HG02759 (cell line): ENCODE measurements at regions not wholly inside any gene's neighbourhood (a gene's known extent, or its start where the extent isn't known, plus 50 kb on each side); places are given as distances from the start of the nearest gene placed in this dataset.
"Not testable (repeated sequence)": the region's sequence is repeated elsewhere in the genome, so short reads cannot be mapped to it uniquely, and the experiment has no call there.

Experiments used
- ATAC-seq: cut with Tn5 transposase; IDR thresholded peaks from one replicate; pipeline ENCODE4 v1.9.1; 2021; ENCODE audit warnings: mild to moderate bottlenecking, moderate library complexity; ENCODE audit not compliant: unreplicated experiment

DNA sequence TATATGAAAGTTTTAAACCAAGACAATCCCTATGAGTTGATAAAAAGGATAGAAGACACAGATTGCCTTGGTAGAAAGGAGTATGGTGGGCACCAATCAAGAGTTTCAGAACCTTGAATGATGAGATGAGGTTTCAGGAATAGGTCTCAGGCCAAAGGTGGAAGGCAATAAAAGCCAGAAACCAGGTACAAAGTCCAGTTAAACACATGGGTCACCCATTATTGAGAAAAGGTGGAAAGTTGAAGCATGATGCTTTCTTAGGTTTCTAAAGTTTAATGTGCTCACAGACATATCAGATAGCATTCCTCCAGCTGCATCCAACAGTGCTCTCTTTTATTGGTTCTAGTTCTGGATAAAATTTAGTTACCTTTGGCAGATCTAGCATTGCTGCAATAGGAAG is 950.8 kb upstream of the SOX9 start:
- ATAC-seq: no peak

- ATAC-seq: no peak
Observed at GRCh38 chr17:71171270-71171669, 949.5 kb upstream of the SOX9 start.

- no peak for ATAC-seq
Observed at GRCh38 chr17:71173991-71174390, 946.8 kb upstream of the SOX9 start.

GRCh38 chr17:71176331-71176730 is 944.5 kb upstream of the SOX9 start:
- ATAC-seq: no peak

- no peak for ATAC-seq
Observed at GRCh38 chr17:71176928-71177443, 943.8 kb upstream of the SOX9 start.

DNA sequence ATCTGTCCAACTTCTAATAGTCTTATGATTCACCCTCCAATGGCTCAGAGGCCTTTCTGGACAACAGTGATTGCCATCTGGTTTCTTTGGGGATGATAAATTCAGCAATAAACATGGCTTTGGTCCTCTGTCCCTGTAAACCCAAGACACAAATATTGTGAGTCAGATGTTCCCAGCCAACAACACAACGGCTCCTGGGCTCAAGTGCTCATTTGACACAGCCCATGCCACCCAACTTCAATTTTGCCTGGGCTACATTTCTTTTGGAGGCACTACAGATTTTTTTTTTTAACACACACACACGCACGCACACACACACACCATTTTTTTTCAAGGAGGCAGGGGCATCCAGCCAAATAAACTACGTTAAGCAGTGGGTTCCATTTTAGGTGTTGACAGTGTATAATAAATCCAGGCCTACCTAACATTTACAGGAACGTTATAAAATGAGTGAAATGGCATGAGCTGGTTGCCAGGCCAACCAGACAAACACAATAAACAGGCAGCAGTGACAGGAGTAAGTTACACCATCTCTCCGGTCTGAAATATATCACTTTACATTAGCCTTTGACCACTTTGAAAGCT is 939.9 kb upstream of the SOX9 start:
- no peak for ATAC-seq

DNA sequence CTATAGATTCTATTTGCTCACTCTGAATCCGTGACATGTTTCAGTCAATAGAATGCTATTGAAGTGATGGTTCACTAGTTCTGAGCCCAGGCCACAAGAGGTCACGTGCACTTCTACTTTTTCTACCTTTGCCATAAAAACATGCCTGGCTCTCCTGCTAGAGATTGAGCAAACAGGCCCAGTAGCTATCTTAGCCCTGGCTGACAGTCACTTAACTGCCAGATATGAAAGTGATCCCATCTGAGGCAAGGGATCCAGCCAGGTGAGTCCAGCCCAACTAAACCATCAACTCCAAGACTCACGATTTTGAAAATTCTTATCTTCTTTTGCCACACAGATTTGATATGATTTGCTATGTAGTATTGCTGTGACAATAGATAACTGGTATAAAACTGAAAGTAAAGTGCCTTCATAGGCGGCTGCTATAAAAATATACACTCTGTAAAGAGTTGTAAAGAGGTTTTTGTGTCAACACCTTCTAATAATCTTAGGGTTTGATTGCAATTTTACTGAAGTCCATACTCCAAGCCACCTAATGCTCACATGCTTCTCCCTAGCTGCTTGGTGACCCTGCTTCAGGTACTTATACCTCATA is 937.7 kb upstream of the SOX9 start:
- ATAC-seq: no peak

DNA sequence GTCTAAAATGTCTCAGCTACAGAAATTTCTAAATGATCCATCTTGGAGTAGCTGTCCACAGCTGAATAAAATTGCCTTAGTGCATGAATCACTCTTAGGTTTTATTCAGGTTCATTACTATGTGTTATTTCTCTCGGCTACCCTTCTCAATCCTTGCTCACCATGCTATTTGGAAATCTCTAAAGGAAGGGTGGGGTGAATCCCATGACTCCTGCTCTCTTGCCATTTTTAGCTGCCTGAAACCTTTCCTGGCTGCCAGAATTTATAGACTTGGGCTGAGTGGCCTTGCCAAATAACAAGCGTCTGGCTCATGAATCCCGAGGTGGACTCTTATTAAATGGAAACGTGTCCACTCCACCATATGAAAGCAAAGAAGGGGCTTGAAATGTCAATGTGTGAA is 936.1 kb upstream of the SOX9 start:
- no peak for ATAC-seq

DNA sequence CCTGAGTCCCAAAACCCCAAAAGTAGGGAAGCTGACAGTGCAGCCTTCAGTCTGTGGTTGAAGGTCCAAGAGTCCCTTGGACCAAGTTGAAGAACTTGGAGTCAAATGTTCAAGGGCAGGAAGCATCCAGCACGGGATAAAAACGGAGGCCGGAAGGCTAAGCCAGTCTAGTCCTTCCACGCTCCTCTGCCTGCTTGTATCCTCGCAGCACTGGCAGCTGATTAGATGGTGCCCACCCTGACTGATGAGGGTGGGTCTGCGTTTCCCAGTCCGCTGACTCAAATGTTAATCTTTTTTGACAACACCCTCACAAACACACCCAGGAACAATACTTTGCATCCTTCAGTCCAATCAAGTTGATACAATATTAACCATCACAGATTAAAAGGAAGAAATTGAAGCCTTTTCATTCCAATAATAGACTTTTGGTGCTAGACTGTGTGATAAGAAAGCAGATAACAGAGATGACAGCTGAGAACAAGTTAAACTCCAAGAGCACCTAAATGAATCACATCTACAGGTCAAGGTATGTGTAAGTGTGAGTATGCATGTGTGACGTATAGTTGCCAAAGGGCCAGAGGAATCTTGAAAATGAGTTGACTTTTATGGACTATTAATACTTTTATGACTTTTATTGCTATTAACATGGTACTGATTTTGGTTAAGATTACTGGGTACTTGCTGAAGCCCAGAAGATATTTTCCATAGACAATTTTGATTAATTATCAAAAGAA is 933.5 kb upstream of the SOX9 start:
- ATAC-seq: no peak

DNA sequence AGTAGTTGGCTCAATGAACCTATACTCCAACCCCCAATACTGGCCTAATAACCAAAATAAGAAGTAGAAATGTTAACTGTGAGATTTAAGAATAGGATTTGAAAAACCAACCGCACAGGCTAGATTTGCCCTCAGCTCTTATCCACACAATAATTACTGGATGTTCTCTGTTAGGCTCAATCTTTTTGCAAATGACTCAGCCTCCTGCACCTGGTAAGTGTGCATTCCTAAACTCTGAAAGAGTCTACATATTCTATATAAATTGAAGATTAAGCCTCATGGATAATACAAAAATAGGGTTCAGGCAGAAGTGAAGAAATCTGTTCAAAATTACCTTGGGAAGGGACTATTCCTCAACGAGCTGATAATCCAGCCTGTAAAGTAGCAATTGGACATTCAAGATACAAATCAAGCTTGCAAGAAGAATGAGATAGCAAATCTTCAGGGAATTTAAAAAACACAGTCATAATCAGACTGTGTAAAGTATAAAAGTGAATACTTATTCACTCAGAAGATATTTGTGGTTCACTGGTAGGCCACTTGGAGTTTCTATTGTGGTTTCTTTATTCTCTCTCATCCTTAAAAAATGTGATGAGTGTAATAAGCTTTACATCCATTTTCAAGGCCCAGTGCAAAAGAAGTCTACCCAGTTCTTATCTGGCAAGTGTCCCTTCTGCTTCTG is 931.9 kb upstream of the SOX9 start:
- ATAC-seq: no peak

DNA sequence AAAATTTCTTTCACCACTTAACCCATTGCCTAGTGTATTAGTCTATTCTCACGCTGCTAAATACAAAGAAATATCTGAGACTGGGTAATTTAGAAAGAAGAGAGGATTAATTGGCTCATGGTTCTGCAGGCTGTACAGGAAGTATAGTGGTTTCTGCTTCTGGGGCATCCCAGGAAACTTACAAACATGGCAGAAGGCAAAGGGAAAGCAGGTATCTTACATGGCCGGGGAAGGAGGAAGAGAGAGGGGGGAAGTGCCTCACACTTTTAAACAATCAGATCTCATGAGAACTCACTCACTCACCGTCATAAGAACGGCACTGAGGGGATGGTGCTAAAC is 931.4 kb upstream of the SOX9 start:
- no peak for ATAC-seq

DNA sequence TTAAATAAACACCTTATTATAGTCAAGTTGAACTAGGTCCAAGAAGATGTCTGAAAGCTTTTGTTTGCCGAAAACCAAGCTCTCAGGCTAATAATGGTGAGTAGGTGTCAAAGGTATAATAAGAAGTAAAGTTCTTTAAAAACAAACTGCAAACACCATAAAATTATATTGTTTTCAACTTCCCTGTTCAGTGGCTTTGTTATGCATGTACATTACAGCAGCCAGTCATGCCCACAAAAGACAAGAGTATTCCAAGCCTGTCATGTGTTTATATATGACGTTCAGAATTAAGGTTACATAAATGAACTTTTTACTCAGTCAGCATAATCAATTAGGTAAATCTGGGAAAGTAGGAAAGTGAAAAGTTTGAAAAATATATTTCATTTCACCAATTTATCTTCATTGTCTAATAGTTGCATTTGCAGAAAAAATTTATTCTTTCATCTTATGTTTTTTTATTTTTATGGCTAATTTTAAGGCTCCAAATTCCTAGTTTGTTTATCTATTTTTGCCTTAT is 928.7 kb upstream of the SOX9 start:
- no peak for ATAC-seq

DNA sequence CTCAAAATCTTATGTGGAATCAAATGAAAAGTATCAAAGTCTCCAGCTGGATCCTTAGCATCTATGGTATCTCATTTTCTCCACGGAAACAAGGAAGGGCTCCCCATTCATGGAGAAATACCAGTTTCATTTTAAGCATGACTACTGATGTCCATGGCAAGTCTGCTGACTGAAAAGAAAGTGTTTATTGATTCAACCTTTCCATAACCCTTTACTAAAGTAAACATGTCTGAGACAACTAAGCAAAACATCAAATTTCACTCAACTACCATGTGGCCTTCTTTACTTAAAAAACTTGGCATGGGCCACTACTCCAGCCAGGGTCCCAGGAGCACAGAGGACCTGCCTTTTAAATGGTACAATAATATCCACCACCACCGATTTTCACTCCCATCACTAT is 928.0 kb upstream of the SOX9 start:
- ATAC-seq: no peak

DNA sequence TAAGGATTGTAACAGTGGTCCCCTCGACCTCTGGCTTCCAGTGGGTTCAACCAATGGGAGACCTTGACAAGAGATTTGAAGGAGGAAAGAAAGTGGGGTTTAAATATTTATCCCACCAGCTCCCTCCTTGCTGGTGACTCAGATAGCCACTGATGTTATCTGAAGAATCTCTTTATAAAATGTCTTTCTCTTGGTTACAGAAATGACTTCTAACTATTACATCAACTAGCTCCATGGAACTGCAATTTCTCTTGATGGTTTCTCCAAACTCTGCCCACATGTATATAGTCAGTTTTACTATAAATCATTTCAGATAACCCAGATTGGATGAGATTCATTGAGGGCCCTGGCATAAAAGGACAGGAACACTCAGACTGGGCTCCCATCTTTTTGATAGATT is 920.2 kb upstream of the SOX9 start:
- no peak for ATAC-seq

- ATAC-seq: no peak
Observed at GRCh38 chr17:71201639-71202038, 919.2 kb upstream of the SOX9 start.

GRCh38 chr17:71202449-71202848 is 918.4 kb upstream of the SOX9 start:
- ATAC-seq: no peak

- ATAC-seq: no peak
Observed at GRCh38 chr17:71203953-71204352, 916.9 kb upstream of the SOX9 start.

GRCh38 chr17:71205951-71206350 is 914.9 kb upstream of the SOX9 start:
- ATAC-seq: not testable (repeated sequence)

DNA sequence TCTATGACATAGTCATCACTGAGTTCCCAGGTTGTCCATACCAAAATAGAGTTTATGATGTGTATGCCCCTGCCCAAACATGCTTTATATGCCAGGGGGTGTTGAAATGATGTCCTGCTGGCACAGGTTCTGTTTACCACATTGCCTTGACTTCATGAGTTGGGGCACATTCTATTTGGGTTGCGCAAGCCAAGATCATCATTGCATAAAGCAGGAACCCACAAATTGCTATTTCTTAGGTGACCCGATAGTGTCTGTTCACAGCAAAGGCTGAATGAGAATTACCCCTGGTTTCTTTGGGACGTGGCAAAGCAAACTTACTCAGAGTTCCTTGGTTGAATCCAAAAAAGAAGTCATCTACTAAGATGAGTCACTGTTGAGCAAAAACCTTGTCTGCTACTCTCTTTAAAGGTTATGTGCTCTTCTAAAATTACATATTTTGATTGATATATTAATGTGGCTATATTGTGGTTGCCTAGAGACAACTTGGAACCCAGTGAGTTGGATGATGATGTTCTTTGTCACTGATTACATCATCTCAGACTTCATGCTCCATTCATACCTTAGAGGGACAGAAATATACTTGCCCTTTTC is 912.6 kb upstream of the SOX9 start:
- ATAC-seq: no peak

GRCh38 chr17:71213936-71214335 is 906.9 kb upstream of the SOX9 start:
- ATAC-seq: no peak

DNA sequence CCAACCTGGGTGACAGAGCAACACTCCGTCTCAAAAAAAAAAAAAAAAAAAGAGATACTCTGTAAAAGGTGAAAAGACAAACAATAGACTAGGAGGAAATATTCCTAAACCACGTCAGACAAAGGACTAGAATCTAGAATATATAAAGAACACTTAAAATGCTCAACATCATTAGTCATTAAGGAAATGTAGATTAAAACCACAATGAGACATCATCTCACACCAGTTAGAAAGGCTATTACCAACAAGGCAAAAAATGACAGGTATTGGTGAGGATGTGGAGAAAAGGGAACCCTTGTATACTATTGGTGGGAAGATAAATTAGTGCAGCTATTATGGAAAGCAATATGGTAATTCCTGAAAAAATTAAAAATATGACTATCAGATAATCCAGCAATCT is 903.1 kb upstream of the SOX9 start:
- no peak for ATAC-seq
